ENCODE measurements at regions not wholly inside any gene's neighbourhood (a gene's known extent, or its start where the extent isn't known, plus 50 kb on each side); places are given as distances from the start of the nearest gene placed in this dataset.
"Not testable (repeated sequence)": the region's sequence is repeated elsewhere in the genome, so short reads cannot be mapped to it uniquely, and the experiment has no call there.

- no peak for TF ChIP-seq CTCF (conservative IDR thresholded peaks at IDR 0.05; ENCODE audit: control insufficient read depth, insufficient read depth, low read depth, low read length)
- DNase-seq (ENCODE audit: low read depth), result no peak
- no peak overlapping the region for H3K4me3 ChIP-seq (ENCODE audit: control insufficient read depth, low read depth, low read length)
Observed at GRCh38 chr3:87793337-87793877, 265.4 kb downstream of the CGGBP1 start.

GRCh38 chr3:87792534-87793336 is 266.1 kb downstream of the CGGBP1 start, which contains the start of gene HTR1F:
Gene HTR1F (plus strand): TSS chr3:87792706.
- no peak for DNase-seq (ENCODE audit: low read depth)
- no peak for TF ChIP-seq CTCF (conservative IDR thresholded peaks at IDR 0.05; ENCODE audit: control insufficient read depth, insufficient read depth, low read depth, low read length)
- no peak within 1 kb of the TSS for H3K4me3 ChIP-seq (ENCODE audit: control insufficient read depth, low read depth, low read length)

- no peak for DNase-seq (ENCODE audit: low read depth)
- no peak for TF ChIP-seq CTCF (conservative IDR thresholded peaks at IDR 0.05; ENCODE audit: control insufficient read depth, insufficient read depth, low read depth, low read length)
- no peak overlapping the region for H3K4me3 ChIP-seq (ENCODE audit: control insufficient read depth, low read depth, low read length)
Observed at GRCh38 chr3:87792198-87792533, 266.6 kb downstream of the CGGBP1 start.

- no peak for DNase-seq (ENCODE audit: low read depth)
- TF ChIP-seq CTCF (conservative IDR thresholded peaks at IDR 0.05; ENCODE audit: control insufficient read depth, insufficient read depth, low read depth, low read length), result no peak
- H3K4me3 ChIP-seq (ENCODE audit: control insufficient read depth, low read depth, low read length), result no peak overlapping the region
Observed at GRCh38 chr3:87791248-87792027, 267.4 kb downstream of the CGGBP1 start.

- DNase-seq (ENCODE audit: low read depth); H3K4me3 ChIP-seq (ENCODE audit: control insufficient read depth, low read depth, low read length): not testable (repeated sequence)
Observed at GRCh38 chr3:87789049-87789448, 269.8 kb downstream of the CGGBP1 start.

GRCh38 chr3:87788516-87788915 is 270.3 kb downstream of the CGGBP1 start:
- DNase-seq (ENCODE audit: low read depth), result no peak
- TF ChIP-seq CTCF (conservative IDR thresholded peaks at IDR 0.05; ENCODE audit: control insufficient read depth, insufficient read depth, low read depth, low read length), result no peak
- H3K4me3 ChIP-seq (ENCODE audit: control insufficient read depth, low read depth, low read length), result no peak overlapping the region

- no peak for TF ChIP-seq CTCF (conservative IDR thresholded peaks at IDR 0.05; ENCODE audit: control insufficient read depth, insufficient read depth, low read depth, low read length)
- no peak overlapping the region for H3K4me3 ChIP-seq (ENCODE audit: control insufficient read depth, low read depth, low read length)
- no peak for DNase-seq (ENCODE audit: low read depth)
Observed at GRCh38 chr3:87780811-87781210, 278.0 kb downstream of the CGGBP1 start.
